HG03432 (cell line): ENCODE measurements at regions not wholly inside any gene's neighbourhood (a gene's known extent, or its start where the extent isn't known, plus 50 kb on each side); places are given as distances from the start of the nearest gene placed in this dataset.
A peak's percentile ranks its signal among the peaks of the same experiment; 100 is the strongest.

Source experiments
- ATAC-seq: cut with Tn5 transposase; IDR thresholded peaks from one replicate; pipeline ENCODE4 v1.9.1; 2021; ENCODE audit warnings: mild to moderate bottlenecking, moderate library complexity; ENCODE audit not compliant: unreplicated experiment

GRCh38 chr12:89980236-89980635 is 271.6 kb upstream of the ATP2B1 start:
- ATAC-seq: no peak

- ATAC-seq: no peak
These were observed 268.9 kb upstream of the ATP2B1 start for GRCh38 chr12:89977405-89978085.

- no peak for ATAC-seq
These were observed 268.2 kb upstream of the ATP2B1 start for GRCh38 chr12:89976866-89977265.

- no peak for ATAC-seq
These were observed 266.9 kb upstream of the ATP2B1 start for GRCh38 chr12:89975574-89975973.

GRCh38 chr12:89971880-89972279 is 263.2 kb upstream of the ATP2B1 start:
- ATAC-seq: no peak

- no peak for ATAC-seq
These were observed 262.1 kb upstream of the ATP2B1 start for GRCh38 chr12:89970722-89971121.

GRCh38 chr12:89969093-89969492 is 260.5 kb upstream of the ATP2B1 start:
- no peak for ATAC-seq

GRCh38 chr12:89968151-89968700 is 259.6 kb upstream of the ATP2B1 start:
- no peak for ATAC-seq

- no peak for ATAC-seq
These were observed 258.0 kb upstream of the ATP2B1 start for GRCh38 chr12:89966495-89967240.

- no peak for ATAC-seq
These were observed 257.4 kb upstream of the ATP2B1 start for GRCh38 chr12:89965993-89966392.

GRCh38 chr12:89962648-89963047 is 254.0 kb upstream of the ATP2B1 start:
- no peak for ATAC-seq

GRCh38 chr12:89960607-89961394 is 252.2 kb upstream of the ATP2B1 start:
- peak; percentile 30 for ATAC-seq

GRCh38 chr12:89960011-89960507 is 251.4 kb upstream of the ATP2B1 start:
- ATAC-seq: peak; percentile 97

- ATAC-seq: no peak
These were observed 250.5 kb upstream of the ATP2B1 start for GRCh38 chr12:89959179-89959578.

- ATAC-seq: no peak
These were observed 245.6 kb upstream of the ATP2B1 start for GRCh38 chr12:89954259-89954658.

GRCh38 chr12:89951694-89952060 is 243.0 kb upstream of the ATP2B1 start:
- no peak for ATAC-seq

GRCh38 chr12:89951050-89951693 is 242.5 kb upstream of the ATP2B1 start:
- no peak for ATAC-seq

- peak; percentile 58 for ATAC-seq
These were observed 241.8 kb upstream of the ATP2B1 start for GRCh38 chr12:89950421-89950820.

- peak; percentile 95 for ATAC-seq
These were observed 241.0 kb upstream of the ATP2B1 start for GRCh38 chr12:89949457-89950195.
